GM21381 (cell line): ENCODE measurements at regions not wholly inside any gene's neighbourhood (a gene's known extent, or its start where the extent isn't known, plus 50 kb on each side); places are given as distances from the start of the nearest gene placed in this dataset.
"Not testable (repeated sequence)": the region's sequence is repeated elsewhere in the genome, so short reads cannot be mapped to it uniquely, and the experiment has no call there.

ENCODE experiments used
- ATAC-seq: cut with Tn5 transposase; IDR thresholded peaks from one replicate; pipeline ENCODE4 v1.9.1; 2021; ENCODE audit warnings: mild to moderate bottlenecking, moderate library complexity; ENCODE audit not compliant: unreplicated experiment

DNA sequence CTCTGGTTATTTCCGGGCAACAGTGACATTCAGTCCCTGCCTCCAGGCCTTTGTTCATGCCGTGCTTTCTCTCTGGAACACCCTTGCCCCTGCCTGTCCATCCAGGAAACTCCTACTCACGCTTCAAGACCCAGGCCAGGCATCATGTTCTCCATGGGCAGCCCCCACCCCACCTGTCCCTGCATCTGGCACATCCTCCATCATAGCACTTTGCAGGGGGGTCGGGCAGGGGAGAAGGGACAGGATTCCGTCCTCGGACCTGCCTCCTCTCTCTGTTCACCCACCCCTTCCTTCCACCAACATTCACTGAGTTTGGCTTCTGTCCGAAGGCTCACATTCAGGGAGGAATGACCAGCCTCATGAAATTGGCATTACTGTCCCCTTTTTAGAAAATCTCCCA lies 206.1 kb downstream of the MATN1 start:
- ATAC-seq: not testable (repeated sequence)

DNA sequence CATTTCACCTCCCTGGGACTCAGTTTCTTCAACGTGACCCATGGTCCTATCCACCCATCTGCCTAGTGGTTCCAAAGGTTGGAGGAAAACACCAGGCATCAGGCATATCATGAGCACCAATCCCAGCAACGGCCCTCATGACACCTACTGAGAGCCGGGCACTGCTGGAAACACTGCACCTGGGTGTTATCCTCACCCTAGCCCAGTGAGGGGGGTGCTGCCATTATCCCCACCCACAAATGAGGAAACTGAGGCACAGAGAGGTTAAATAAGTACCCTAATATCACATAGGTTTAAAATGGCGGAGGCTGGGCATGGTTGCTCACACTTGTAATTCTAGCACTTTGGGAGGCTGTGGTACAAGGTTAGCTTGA lies 206.9 kb downstream of the MATN1 start:
- no peak for ATAC-seq

DNA sequence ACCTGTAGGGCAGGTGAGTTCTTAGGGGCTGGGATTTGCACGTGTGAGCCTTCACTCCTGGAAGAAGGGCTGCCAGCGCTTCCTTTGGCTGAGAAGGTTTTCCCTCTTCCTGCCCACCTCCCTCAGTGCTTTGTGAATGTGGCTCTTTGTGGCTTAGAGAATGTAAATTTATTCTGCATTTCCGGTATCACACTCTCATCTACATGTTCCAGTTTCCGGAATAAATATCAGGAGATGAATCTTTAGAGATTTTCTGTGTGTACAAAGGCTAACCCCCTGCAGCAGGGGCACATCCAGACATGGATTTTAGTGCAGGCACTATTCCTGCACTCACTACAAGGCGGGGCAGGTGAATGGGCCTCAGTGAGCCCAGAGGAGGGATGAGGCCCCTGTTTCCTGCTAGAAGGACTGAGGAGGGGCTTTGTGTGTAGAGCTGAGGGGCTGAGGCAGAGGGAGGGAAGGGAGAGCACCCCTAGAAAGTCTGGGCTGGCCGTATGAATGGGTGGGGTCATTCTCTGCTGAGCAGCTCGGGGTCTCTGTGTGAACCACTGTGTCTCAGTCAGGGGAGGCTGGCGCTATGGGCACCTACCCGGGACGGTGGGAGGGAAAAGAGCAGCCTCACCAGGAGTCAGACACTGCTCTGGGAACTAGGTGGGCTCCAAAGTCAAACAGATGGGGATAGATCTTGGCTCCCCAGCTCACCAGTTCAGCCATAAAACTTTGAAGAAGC lies 207.5 kb downstream of the MATN1 start:
- no peak for ATAC-seq

DNA sequence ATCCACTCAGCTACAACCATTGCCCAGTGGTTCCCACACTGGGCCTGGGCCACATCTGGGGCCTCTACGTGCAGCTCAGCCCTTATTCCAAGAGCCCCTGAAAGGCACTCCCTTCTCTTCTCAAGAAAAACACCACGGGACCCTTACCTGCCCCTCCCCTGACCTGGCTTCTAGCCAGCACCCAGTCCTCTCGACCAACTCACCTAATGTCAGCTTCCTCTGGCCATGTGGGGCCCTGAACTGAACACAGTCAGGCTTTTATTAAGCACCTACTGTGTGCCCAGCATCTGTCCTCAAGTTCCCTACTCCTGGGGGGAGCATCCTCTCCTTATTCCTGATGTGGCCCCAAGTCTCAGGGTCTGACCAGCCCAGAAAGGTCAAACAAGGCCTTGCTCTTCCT lies 208.4 kb downstream of the MATN1 start:
- ATAC-seq: no peak

DNA sequence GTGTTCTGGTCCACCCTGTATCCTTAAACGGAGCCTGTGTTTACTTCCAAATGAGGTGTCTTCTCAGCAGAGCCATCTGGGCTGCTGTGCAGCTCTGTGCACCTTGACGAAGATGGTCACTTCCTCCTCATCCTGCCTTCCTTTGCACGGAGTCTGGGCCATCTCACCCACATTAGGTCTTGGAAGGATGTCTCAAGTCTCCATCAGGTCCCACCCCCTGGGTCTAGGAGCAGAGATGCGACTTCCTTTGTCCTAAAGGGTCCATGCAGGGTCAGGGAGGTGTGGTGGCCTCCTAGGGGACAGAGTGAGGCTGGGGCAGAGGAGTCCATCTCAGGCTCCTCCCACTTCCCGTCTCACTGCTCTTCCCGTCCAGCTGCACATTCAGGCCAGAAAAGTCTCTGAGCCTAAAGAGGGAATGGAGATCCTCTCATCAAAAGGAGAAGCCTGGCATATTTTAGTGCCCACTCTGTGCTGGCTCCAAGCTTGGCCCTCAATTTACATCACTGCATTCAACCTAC lies 209.2 kb downstream of the MATN1 start:
- ATAC-seq: no peak

DNA sequence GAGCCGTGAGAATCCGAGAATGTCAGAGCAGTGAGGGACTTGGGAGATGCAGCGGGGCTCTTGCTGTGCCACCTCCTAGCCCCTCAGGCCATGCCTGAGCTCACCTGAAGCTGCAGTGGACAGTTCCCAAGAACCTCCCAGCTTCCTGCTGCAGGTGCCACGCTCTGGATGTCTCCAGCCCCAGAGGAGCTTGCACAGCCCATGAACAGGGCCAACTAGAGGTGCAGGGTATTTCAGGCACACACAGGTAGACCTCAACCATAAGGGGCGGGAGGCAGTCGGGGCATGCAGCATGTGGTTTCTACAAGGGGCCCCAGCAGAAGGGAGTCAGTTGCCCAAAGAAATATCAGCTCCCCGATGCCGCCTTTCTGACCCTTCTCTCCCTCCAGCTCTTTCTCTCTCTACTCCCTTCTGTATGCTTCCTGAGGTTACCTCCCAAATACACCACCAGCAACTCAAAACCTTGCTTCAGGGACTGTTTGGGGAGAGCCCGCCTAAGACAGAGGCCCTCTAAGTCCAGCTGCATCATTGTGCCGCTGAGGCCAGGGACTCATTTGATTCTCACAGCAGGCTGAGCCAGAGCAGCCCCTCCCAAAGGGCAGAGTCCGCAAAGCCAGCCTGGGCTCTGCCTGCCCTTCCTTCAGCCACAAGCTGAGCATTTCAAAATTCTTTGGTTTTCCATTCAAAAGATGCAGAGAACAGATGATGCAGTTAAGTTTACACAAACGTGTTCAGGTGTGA lies 209.8 kb downstream of the MATN1 start:
- ATAC-seq: no peak

DNA sequence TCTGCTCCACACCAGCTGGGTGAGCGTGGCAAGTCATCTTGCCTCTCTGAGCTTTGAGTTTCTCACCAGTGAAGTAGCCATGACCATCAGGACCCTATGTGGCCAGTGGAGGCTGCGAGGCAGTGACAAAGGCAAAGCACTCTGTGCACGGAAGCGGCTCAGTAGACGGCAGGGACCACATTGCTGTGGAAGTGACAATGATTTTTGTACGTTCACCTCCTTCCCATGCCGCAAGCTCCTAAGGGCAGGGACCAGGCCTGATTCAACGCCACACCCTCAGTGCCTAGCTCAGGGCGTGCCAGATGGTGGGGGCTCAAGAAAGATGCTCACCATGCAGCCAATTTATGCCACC lies 210.5 kb downstream of the MATN1 start:
- no peak for ATAC-seq

DNA sequence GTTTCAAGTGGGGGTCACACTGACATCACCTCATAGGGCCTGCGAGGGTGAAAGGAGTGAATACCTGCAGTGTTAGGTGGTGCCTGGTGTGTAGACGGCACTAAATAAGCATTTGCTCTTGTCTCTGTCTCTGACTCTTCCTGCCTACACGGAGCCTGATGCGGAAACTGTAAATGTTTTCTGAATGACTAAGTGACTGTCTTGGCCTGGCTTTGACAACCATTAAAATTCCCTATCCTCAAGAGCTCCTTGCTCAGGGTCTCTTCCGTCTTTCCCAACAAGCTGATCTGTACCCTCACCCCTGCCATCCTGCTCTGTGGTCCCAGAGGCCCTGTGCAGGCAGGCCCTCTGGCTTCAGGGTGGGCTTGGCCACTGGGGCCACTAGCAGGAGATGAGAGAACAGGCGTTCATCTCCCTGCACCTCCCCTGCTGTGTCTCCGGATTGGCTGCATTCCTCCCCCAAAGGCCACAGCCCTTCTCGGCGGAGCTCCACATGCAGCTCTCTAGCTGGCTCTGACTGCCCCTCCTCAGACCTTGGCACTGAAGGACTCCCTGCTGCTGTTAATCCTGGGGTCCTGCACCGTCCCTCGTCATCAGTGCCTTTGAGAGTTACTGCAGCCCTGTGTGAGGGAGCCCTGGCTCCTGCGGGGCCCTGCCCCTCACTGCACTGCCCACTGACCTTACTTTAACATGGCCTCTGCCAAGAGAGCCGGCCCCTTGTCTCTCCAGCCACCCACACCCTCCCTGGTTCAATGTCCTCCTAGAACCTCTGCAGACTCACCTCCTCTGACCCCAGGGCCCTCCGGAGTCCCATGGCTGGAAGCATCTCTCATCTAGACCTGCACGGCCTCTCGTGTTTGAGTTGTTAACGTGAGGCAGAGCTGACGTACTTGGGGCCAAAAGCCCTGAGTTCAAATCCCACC lies 211.1 kb downstream of the MATN1 start:
- no peak for ATAC-seq

DNA sequence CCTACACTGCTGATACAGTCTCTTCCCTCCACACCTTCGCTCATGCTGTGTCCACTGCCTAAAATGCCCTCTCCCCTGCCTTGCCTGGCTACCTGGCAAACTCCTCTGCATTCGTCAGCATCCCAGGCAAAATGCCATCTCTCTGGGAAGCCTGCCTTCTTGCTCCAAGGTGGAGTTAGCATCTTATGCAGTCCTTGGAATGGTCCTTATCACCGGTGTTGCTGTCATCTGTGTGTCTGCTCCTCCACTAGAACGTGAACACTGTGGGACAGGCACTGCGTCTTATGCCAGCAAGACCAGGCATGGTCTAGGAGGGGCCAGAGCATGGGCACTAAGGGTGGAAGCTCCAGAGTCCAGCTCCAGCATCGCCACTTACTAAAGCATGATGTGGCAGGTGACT lies 211.8 kb downstream of the MATN1 start:
- ATAC-seq: no peak

DNA sequence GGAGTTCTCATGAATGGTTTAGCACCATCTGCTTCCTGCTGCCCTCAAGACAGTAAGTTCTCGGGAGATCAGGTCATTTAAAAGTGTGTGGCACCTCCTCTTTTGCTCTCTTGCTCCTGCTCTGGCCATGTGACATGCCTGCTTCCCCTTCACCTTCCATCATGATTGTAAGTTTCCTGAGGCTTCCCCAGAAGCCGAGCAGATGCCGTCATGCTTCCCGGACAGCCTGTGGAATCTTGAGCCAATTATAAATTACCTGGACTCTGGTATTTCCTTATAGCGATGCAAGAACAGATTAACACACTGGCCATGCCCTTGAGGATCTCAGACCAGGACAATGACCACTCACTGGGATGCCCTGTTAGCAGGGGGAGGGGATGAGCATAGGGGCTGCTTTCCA lies 212.3 kb downstream of the MATN1 start:
- ATAC-seq: no peak

DNA sequence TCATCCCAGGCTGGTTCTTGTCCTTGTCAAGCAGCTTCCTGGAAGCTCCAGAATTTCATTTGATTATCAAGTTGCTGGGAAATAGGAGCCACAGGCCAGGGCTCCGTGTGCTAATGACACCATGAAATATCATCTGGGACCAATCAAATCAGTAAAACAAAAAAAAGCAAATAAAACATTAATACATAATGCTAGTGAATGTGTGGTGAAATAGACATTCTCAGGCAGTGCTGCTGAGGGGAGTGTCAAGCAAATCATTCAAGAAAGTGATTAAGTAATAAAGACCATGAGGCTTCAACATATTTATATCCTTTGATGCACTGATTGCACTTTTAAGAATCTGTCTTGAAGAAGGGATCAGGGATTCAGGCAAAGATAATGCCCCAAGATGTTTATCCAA lies 213.7 kb downstream of the MATN1 start:
- no peak for ATAC-seq

DNA sequence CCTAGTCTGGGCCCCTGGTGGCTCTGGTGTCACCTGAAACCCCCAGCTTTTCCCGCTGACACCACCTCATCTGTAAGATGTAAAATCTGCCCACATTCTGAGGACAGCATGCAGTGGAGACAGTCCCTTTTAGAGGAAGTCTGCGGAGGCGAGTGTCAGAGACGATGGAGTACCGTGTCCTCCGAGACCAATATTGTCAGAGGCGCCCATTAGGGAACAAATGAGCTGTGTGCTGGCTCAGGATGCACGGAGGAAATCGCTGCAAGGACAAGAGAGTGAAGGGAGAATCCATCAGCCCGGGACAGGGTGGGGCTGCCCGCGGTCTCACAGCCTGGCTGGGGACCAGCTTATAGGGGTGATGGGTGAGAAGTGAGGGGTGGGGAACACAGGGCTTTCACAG lies 214.8 kb downstream of the MATN1 start:
- no peak for ATAC-seq

DNA sequence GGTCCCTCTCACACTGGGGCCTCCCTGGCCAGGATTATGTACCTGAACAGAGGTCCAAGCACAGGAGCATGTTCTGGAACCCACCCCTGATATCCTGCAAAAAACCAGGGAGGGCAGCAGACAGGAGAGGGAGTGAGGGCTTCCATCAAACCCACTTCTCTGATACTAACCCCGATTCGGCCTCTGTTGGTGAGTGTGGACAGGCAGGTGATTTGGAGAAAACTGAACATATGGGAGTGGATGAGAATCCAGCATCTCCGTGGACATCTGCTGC lies 215.3 kb downstream of the MATN1 start:
- ATAC-seq: no peak

DNA sequence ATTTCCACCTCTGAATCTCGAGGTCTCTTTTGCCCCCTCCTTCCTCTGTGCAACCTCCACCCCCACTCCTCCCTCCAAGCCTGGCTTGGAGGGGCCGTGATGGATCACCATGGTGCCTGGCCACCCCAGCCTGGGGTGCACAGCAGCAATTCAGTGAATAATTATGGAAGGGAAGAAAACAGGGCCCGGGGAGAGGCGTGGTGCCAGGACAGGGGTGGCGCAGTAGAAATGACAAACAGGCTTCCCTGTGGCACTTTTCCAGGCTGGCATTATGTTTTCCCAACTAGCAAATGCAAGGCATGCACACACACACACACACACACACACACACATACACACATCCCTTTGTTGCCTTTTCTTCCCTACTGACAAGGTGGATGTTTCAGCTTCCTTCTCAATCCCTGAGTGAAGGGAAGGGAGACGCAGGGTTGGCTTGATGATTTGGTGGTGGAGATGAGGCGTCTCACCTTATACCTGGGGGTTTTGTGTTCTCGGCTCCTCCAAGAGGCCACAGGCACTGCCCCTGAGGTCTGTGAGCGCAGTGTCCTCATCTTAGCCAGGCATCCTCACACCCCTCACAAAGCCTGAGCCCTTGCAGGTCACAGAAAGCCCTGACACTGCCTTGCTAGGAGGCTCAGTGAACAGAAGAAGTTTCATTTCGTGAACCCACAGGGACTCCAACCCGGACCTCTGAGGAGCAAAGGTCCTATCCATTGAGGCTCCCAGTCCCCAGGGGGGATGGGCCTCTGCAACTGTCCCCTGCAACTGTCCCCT lies 215.8 kb downstream of the MATN1 start:
- no peak for ATAC-seq

DNA sequence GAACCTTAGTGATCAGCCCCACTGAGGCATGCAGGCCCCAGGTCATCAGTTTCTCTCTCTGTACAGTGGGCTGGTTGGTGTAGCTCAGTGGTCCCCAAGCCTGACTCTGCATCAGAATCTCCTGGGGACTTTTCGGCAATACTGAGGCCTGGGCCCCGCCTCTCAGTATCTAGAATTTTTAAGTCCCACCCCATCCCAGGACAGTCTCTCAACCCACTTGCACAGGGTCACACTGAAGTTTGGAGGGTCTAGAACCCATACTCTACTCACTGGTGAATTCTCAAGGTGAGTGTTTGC lies 216.4 kb downstream of the MATN1 start:
- ATAC-seq: no peak

DNA sequence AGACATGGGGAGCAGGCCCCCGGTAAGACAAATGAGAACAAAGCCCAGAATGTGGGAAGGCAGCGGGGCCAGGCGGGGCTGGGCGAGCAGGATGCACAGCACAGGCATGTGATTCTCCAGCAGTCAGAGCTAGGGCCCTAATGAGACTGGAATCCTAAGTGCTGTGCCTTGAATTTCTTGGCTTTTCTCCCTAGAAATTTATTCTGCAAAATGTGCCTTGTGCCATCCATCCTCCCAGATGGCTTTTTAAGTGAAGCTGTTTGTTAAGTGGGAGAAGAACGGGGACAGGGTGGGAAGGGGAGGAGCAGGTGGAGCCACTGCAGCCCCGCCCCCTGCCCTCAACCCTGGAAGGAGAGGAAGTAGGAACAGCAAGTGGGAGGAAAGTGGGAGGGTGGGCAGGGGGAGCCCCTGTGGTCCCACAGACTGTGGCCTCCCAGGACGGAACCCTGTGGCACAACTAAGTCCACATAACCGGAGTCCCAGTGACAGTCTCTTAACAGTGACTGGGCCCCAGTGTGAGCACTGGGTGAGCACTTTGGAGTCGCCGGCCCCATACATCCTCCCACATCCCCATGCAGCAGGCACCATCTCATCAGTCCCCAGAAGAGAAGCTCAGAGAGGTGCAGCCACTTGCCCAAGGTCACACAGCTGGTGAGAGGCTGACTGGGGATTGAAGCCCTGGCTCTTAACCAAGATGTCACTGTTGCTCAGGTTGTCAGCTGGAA lies 216.9 kb downstream of the MATN1 start:
- ATAC-seq: no peak

DNA sequence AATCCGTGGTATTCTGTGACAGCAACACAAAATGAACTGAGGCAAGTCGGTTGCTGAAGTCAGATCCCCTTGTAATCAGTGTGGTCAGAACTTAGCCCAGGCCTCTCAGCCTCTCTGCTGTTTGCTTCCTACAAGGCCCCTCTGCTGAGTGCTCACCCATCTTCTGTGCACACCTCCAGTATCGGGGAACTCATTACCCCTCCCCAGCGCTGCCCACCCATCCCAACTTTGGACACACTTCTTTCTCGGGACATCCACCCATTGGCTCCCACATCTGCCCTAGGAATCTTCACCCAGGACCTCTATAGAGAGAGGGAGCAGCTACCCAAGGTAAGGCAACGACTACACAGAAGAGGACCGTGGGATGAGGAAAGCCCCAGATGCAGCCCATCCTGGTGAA lies 217.5 kb downstream of the MATN1 start:
- ATAC-seq: no peak

DNA sequence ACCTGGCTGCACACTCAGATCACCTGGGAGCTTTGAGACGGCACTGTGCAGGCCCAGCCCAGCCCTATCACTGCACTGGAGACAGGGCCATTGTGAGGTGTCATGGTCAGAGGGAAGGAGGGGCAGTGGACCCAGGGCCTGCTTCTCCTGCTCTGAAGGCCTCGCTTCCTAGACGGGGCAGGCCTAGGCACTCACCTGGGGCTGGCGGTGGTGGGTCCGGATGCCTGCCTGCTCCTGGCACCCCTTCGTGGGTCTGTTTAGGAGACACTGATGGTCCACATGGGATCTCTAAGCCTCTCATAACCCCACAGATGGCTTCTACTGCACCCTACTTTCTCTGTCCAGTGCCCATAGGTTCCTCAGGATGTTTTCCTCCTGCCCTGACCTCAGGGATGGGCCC lies 230.9 kb downstream of the MATN1 start:
- ATAC-seq: no peak

DNA sequence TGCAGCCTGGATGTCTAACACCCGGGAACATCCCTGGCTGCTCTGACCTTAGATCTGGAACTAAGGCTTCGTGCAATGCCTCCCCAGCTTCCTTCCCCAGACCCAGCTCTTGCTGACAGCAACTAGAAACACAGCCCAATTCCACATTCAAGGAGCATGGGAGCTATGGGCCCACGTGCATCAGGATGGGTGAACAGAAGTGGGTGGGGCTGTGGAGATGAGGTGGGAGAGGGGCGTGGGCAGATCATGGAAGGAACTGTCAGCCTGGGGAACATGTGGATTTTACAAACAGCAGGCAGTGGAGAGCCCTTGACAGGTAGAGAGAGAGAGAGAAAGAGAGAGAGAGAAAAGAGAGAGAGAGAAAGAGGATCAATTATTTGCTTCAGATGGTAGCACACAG lies 231.6 kb downstream of the MATN1 start:
- no peak for ATAC-seq

DNA sequence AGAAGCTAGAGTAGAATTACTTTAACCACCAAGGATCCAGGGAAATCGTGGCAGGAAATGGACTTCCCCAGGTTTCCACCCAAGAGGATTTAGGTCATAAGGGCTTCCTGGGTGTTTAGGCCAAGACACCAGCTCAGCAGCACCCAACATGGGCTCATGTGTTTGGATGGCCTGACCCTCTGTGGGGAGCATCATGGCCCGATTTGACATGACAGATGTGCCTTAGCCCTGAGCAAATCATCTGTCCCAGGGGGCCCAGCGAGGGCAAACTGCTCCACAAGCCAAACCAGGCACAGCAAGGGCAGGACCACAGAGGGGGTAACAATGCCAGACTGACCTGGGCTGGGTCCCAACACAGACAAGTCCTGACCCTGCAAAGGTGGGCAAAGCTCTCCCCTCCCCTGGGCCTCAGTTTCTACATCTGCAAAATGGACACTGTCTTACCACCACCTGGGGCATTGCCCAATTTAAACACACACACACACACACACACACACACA lies 232.8 kb downstream of the MATN1 start:
- no peak for ATAC-seq
